SK-N-SH treated with all-trans-retinoic acid at 6 μM for 48 hours (cell line): ENCODE measurements at regions not wholly inside any gene's neighbourhood (a gene's known extent, or its start where the extent isn't known, plus 50 kb on each side); places are given as distances from the start of the nearest gene placed in this dataset.

Experiments
- ATAC-seq: fragments of 200-7000 bp; cut with Tn5 transposase; 3 replicates; pipeline ENCODE4 v1.9.1; 2020; ENCODE audit warnings: mild to moderate bottlenecking, moderate library complexity
- ARNTL ChIP-seq: fragments of 450-650 bp; formaldehyde crosslinking; IDR thresholded peaks from 2 replicates; pipeline ENCODE4 v1.5.0; 2020; ENCODE audit warnings: low read depth, mild to moderate bottlenecking, moderate library complexity, borderline replicate concordance
- CSDC2 ChIP-seq: fragments of 250-450 bp; sonication (Bioruptor Pico); IDR thresholded peaks from 2 replicates; pipeline ENCODE4 v1.5.0; 2020; ENCODE audit warnings: mild to moderate bottlenecking, moderate library complexity
- ESRRG ChIP-seq: fragments of 250-450 bp; sonication (Bioruptor Pico); IDR thresholded peaks from 2 replicates; pipeline ENCODE4 v1.6.1; 2021; ENCODE audit warnings: mild to moderate bottlenecking
- GLIS3 ChIP-seq: fragments of 250-450 bp; sonication (Bioruptor Pico); IDR thresholded peaks from 2 replicates; pipeline ENCODE4 v1.5.0; 2020; ENCODE audit warnings: mild to moderate bottlenecking, moderate library complexity
- ISL1 ChIP-seq: fragments of 250-450 bp; sonication (Bioruptor Pico); IDR thresholded peaks from 2 replicates; pipeline ENCODE4 v2.1.2; 2022; ENCODE audit warnings: mild to moderate bottlenecking, moderate library complexity
- OSR1 ChIP-seq: fragments of 250-450 bp; sonication (Bioruptor Pico); IDR thresholded peaks from 2 replicates; pipeline ENCODE4 v1.8.0; 2022; ENCODE audit warnings: moderate library complexity, mild to moderate bottlenecking, inconsistent platforms
- RARB ChIP-seq: fragments of 250-450 bp; sonication (Bioruptor Pico); IDR thresholded peaks from 2 replicates; pipeline ENCODE4 v1.8.0; 2021; ENCODE audit warnings: mild to moderate bottlenecking, moderate library complexity
- SNAI2 ChIP-seq: fragments of 250-450 bp; sonication (Bioruptor Pico); IDR thresholded peaks from 2 replicates; pipeline ENCODE4 v1.5.0; 2020; ENCODE audit warnings: mild to moderate bottlenecking, moderate library complexity
- TCF4 ChIP-seq: fragments of 250-450 bp; sonication (Bioruptor Pico); IDR thresholded peaks from 2 replicates; pipeline ENCODE4 v1.8.0; 2021; ENCODE audit warnings: mild to moderate bottlenecking, moderate library complexity, borderline replicate concordance
- ZC3H10 ChIP-seq: fragments of 250-450 bp; sonication (Bioruptor Pico); IDR thresholded peaks from 2 replicates; pipeline ENCODE4 v1.5.1; 2021; ENCODE audit warnings: mild to moderate bottlenecking, moderate library complexity
- ZFP30 ChIP-seq: fragments of 450-650 bp; formaldehyde crosslinking; IDR thresholded peaks from 2 replicates; pipeline ENCODE4 v1.5.0; 2022; ENCODE audit warnings: mild to moderate bottlenecking, moderate library complexity
- ZNF565 ChIP-seq: fragments of 450-650 bp; formaldehyde crosslinking; conservative IDR thresholded peaks from 2 replicates; pipeline ENCODE4 v1.5.0; 2020; ENCODE audit warnings: low read depth, mild to moderate bottlenecking, moderate library complexity
- ZNF8 ChIP-seq: fragments of 450-650 bp; formaldehyde crosslinking; IDR thresholded peaks from 2 replicates; pipeline ENCODE4 v1.5.0; 2020; ENCODE audit warnings: mild to moderate bottlenecking, moderate library complexity
- TF ChIP-seq, protein P1 (sequence below): fragments of 250-450 bp; sonication (Bioruptor Pico); IDR thresholded peaks from 2 replicates; pipeline ENCODE4 v1.5.1; 2021; ENCODE audit warnings: mild to moderate bottlenecking, moderate library complexity
- TF ChIP-seq, protein P2 (sequence below): fragments of 250-450 bp; sonication (Bioruptor Pico); IDR thresholded peaks from 2 replicates; pipeline ENCODE4 v1.5.1; 2020; ENCODE audit warnings: low read depth, mild to moderate bottlenecking, moderate library complexity
- TF ChIP-seq, protein P3 (sequence below): fragments of 250-450 bp; sonication (Bioruptor Pico); IDR thresholded peaks from 2 replicates; pipeline ENCODE4 v1.5.0; 2020; ENCODE audit warnings: mild to moderate bottlenecking, moderate library complexity

DNA sequence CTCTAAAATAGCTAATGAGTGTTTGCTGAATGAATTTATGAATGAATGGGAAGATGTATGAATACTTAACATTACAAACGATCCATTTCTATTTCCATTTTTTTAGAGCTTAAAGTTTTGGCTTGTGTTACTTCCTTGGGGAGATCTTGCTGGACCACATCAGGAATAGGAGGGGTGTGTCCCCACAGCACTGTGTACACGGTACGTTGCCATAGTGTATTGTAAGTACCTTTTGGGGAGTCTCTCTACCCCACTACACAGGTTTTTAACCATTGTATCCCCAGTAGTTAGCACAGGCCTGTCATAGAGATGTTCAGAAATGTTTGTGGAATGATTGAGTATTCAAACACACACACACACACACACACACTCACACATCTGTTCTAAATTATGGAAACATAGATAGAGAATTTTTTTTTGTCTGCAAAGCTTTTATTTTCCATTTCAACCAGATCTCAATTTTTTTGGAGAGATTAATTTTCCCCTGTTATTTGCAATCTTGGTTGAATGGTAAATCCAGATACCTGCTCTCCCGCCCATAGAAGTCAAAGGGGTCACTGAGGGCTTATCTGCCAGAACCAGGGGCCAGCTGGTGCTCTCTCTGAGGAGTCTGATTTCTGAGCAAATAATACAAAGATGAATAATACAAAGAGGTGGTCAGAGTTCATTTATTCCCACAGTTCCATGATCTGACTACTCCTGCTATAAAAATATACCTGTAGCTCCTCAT, 471.0 kb downstream of the INSC start:
- TF ChIP-seq SNAI2 (CRISPR knock-in tag) = no peak
- peak; percentile 52; the same call in 1 of the 2 replicates for TF ChIP-seq TCF4 (CRISPR knock-in tag)
- TF ChIP-seq ISL1 (CRISPR knock-in tag) = no peak
- TF ChIP-seq, protein P1, sequence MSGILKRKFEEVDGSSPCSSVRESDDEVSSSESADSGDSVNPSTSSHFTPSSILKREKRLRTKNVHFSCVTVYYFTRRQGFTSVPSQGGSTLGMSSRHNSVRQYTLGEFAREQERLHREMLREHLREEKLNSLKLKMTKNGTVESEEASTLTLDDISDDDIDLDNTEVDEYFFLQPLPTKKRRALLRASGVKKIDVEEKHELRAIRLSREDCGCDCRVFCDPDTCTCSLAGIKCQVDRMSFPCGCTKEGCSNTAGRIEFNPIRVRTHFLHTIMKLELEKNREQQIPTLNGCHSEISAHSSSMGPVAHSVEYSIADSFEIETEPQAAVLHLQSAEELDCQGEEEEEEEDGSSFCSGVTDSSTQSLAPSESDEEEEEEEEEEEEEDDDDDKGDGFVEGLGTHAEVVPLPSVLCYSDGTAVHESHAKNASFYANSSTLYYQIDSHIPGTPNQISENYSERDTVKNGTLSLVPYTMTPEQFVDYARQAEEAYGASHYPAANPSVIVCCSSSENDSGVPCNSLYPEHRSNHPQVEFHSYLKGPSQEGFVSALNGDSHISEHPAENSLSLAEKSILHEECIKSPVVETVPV (CRISPR knock-in tag) = no peak
- TF ChIP-seq ZC3H10 = no peak
- ATAC-seq = no peak

DNA sequence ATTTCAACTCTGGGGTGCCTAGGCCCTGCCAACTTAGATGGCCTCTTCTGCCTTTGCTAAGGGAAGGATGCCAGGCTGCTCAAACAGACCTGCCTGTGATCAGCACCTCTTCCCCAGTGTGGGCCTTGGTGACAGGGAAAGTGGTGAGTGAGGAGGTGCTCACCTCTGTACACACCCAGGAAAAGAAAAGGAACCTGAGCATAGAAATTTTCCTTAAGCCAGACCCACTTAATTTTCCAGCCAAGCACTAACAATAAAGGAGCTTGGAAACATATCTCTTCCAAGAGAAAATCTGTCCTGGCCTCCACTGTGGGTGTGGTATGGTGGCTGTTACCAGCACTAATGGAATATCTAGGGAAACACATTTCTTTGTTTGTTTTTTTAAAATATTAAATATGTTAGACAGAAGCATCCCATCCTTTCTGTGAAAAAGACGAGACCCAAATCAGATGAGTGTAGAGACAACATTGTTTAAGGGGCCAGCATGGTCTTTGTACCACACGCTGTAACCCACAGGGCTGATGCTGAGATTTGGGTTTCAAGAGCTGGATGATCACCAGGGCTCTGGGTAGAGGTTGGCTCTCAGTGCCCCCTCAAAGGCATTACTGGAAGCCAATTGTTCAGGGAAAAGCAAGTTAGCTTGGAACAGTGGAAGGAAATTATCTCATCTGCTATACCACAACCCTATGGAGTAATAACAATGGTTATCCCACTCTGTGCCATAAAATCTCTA, 472.2 kb downstream of the INSC start:
- ATAC-seq = no peak; the same call in 2 of the 3 replicates
- no peak for TF ChIP-seq ZFP30 (CRISPR knock-in tag)
- TF ChIP-seq SNAI2 (CRISPR knock-in tag) = no peak
- no peak for TF ChIP-seq RARB (CRISPR knock-in tag)
- TF ChIP-seq, protein P2, sequence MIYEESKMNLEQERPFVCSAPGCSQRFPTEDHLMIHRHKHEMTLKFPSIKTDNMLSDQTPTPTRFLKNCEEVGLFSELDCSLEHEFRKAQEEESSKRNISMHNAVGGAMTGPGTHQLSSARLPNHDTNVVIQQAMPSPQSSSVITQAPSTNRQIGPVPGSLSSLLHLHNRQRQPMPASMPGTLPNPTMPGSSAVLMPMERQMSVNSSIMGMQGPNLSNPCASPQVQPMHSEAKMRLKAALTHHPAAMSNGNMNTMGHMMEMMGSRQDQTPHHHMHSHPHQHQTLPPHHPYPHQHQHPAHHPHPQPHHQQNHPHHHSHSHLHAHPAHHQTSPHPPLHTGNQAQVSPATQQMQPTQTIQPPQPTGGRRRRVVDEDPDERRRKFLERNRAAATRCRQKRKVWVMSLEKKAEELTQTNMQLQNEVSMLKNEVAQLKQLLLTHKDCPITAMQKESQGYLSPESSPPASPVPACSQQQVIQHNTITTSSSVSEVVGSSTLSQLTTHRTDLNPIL (CRISPR knock-in tag) = no peak
- TF ChIP-seq TCF4 (CRISPR knock-in tag) = no peak
- no peak for TF ChIP-seq ZC3H10
- TF ChIP-seq CSDC2 (CRISPR knock-in tag) = no peak
- no peak for TF ChIP-seq ZNF8
- TF ChIP-seq, protein P1 (CRISPR knock-in tag) = no peak
- TF ChIP-seq, all 23 proteins: peak for 0

DNA sequence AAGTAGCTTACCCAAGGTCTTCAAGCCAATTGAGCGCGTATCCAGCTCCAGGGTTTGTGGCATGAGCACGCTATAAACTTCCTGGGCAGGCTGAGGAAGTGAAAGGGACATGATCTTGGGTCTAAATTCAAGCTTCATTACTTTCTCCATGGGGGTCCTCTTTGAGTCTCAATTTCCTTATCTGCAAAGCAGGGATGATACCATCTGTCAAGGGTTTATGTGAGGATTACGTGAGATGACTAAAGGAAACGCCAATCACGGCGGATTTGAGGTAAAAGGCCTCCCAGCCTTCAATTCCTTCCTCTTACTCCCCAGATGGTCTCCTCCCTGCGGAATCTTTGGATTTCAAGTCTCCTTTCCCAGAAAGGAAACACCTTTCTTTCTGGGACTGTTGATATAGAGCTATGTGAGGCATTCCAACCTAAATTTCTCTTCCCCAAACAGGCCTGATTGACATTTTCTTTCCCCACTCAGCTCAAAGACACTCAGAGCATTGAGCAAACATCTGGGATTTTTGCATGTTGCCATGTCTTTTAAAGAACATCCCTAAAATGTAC, 474.4 kb downstream of the INSC start:
- ATAC-seq = no peak
- no peak for TF ChIP-seq TCF4 (CRISPR knock-in tag)
- TF ChIP-seq SNAI2 (CRISPR knock-in tag) = no peak
- no peak for TF ChIP-seq ARNTL (CRISPR knock-in tag)
- TF ChIP-seq ESRRG (CRISPR knock-in tag) = no peak
- TF ChIP-seq ISL1 (CRISPR knock-in tag) = no peak
- TF ChIP-seq, protein P3, sequence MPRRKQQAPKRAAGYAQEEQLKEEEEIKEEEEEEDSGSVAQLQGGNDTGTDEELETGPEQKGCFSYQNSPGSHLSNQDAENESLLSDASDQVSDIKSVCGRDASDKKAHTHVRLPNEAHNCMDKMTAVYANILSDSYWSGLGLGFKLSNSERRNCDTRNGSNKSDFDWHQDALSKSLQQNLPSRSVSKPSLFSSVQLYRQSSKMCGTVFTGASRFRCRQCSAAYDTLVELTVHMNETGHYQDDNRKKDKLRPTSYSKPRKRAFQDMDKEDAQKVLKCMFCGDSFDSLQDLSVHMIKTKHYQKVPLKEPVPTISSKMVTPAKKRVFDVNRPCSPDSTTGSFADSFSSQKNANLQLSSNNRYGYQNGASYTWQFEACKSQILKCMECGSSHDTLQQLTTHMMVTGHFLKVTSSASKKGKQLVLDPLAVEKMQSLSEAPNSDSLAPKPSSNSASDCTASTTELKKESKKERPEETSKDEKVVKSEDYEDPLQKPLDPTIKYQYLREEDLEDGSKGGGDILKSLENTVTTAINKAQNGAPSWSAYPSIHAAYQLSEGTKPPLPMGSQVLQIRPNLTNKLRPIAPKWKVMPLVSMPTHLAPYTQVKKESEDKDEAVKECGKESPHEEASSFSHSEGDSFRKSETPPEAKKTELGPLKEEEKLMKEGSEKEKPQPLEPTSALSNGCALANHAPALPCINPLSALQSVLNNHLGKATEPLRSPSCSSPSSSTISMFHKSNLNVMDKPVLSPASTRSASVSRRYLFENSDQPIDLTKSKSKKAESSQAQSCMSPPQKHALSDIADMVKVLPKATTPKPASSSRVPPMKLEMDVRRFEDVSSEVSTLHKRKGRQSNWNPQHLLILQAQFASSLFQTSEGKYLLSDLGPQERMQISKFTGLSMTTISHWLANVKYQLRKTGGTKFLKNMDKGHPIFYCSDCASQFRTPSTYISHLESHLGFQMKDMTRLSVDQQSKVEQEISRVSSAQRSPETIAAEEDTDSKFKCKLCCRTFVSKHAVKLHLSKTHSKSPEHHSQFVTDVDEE (CRISPR knock-in tag) = no peak
- TF ChIP-seq ZNF565 (CRISPR knock-in tag) = no peak
- TF ChIP-seq GLIS3 = no peak
- no peak for TF ChIP-seq OSR1 (CRISPR knock-in tag)
- TF ChIP-seq, protein P1 (CRISPR knock-in tag) = no peak

DNA sequence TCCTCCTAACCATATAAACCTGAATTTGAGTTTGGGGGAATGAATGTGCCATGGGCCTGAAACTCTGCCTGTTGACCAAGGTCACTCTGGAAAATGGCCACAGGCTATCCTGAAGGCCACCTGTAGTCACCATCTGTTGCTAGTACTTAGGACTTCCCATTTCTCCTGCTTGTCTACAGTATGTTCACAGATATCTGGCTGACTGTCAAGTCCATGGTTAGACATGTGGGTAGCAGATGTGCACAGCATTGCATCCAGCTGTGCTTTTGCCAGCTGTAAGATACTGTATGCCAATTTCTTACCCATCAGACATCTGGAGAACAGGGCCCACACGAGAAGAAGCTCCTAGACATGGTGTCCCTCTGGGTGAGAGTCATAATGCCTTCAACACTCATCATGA, 475.4 kb downstream of the INSC start:
- no peak; the same call in 2 of the 3 replicates for ATAC-seq
- peak; percentile 81; the same call in 1 of the 2 replicates for TF ChIP-seq TCF4 (CRISPR knock-in tag)
- TF ChIP-seq ISL1 (CRISPR knock-in tag) = no peak
